ENCODE measurements at regions not wholly inside any gene's neighbourhood (a gene's known extent, or its start where the extent isn't known, plus 50 kb on each side); places are given as distances from the start of the nearest gene placed in this dataset.

GRCh38 chr16:75913958-75914357 is 187.7 kb upstream of the CPHXL start:
- ChIA-PET POLR2A (no interaction called here), CTCF (no interaction called here)
- H3K4me1 Mint-ChIP-seq: no peaks in the 10 kb centered on the region
- H3K9me3 ChIP-seq (ENCODE audit: control extremely low read depth in 1 of 3, control insufficient read depth in 2 of 3, insufficient read depth in 1 of 3, low read length in 2 of 3): no peaks in the 10 kb centered on the region
- H3K79me2 ChIP-seq (ENCODE audit: control insufficient read depth, insufficient read depth, low read length): no peaks in the 10 kb centered on the region
- H3K27ac ChIP-seq (ENCODE audit: low read length in 2 of 2): no peak overlapping the region
- TF ChIP-seq EZH2 (IDR thresholded peaks at IDR 0.05; ENCODE audit: borderline replicate concordance, insufficient read depth, low read depth, low read length, poor library complexity, severe bottlenecking) (no peak), CTCF (IDR thresholded peaks at IDR 0.05) (no peak)
- no peaks in the 10 kb centered on the region for H3K36me3 ChIP-seq (replicated peaks in 1 of 2; ENCODE audit: control extremely low read depth in 1 of 2, control insufficient read depth in 1 of 2, extremely low read depth in 1 of 2, insufficient read depth in 2 of 2, low read length in 1 of 2)
- H3K4me3 Mint-ChIP-seq: no peak overlapping the region
- H2AFZ ChIP-seq (ENCODE audit: insufficient read depth, low read depth, low read length, poor library complexity, severe bottlenecking): no peak overlapping the region
- intact Hi-C loops (cut with micrococcal nuclease): no loop called here
- H3K27ac Mint-ChIP-seq: no peak overlapping the region
- no peak overlapping the region for H3K4me2 ChIP-seq (replicated peaks; ENCODE audit: low read depth, low read length, poor library complexity, severe bottlenecking)
- no CpG with 5 or more reads among the region's 1 CpG for WGBS (ENCODE audit: insufficient coverage)
- peaks cover 3% of the 10 kb centered on the region for H3K27me3 Mint-ChIP-seq
- H4K20me1 ChIP-seq (ENCODE audit: control insufficient read depth, insufficient read depth, low read length, poor library complexity, severe bottlenecking): no peaks in the 10 kb centered on the region
- ATAC-seq (ENCODE audit: low read depth): no peak
- H3K4me1 ChIP-seq (ENCODE audit: control insufficient read depth in 2 of 2, insufficient read depth in 2 of 2, low read length in 2 of 2): no peaks in the 10 kb centered on the region
- H3K27me3 ChIP-seq (replicated peaks in 1 of 4; ENCODE audit: control extremely low read depth in 1 of 4, control insufficient read depth in 3 of 4, insufficient read depth in 4 of 4, low read length in 3 of 4): no peaks in the 10 kb centered on the region
- no peak for DNase-seq
- H3K9ac ChIP-seq (ENCODE audit: low read length): no peak overlapping the region
- H3K4me3 ChIP-seq (ENCODE audit: control extremely low read depth in 1 of 5, extremely low read depth in 1 of 5, insufficient read depth in 1 of 5, low read depth in 2 of 5, low read length in 4 of 5): no peak overlapping the region
- H3K9me3 Mint-ChIP-seq (ENCODE audit: insufficient read depth): no peaks in the 10 kb centered on the region

DNA sequence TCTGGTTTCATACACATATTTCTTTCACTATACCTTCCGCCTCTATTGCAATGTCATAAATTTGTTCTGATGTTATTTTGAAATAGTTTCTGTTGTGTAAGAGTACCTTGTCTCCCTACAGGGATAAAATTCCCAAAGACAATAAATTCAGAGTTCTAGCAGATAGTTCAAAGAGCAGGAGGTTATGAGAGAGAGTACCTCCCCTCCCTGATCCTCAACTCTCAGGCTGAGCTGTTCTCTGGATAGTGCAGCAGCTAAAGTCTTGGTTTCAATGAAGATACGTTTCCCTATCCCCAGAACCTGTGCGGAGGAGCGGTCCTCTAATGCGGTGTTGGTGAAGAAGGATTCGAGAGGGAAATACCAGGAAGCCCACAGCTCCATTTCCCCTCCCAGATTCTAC is 190.2 kb upstream of the CPHXL start:
- no peak overlapping the region for H3K4me2 ChIP-seq (replicated peaks; ENCODE audit: low read depth, low read length, poor library complexity, severe bottlenecking)
- no peak for DNase-seq
- no peak overlapping the region for H3K27ac Mint-ChIP-seq
- H3K9me3 Mint-ChIP-seq (ENCODE audit: insufficient read depth): no peaks in the 10 kb centered on the region
- no peak overlapping the region for H3K9ac ChIP-seq (ENCODE audit: low read length)
- TF ChIP-seq EZH2 (IDR thresholded peaks at IDR 0.05; ENCODE audit: borderline replicate concordance, insufficient read depth, low read depth, low read length, poor library complexity, severe bottlenecking) (no peak), CTCF (IDR thresholded peaks at IDR 0.05) (no peak)
- no peaks in the 10 kb centered on the region for H3K27me3 Mint-ChIP-seq
- H3K36me3 ChIP-seq (replicated peaks in 1 of 2; ENCODE audit: control extremely low read depth in 1 of 2, control insufficient read depth in 1 of 2, extremely low read depth in 1 of 2, insufficient read depth in 2 of 2, low read length in 1 of 2): no peaks in the 10 kb centered on the region
- H4K20me1 ChIP-seq (ENCODE audit: control insufficient read depth, insufficient read depth, low read length, poor library complexity, severe bottlenecking): no peaks in the 10 kb centered on the region
- no CpG with 5 or more reads among the region's 6 CpGs for WGBS (ENCODE audit: insufficient coverage)
- no peaks in the 10 kb centered on the region for H3K9me3 ChIP-seq (ENCODE audit: control extremely low read depth in 1 of 3, control insufficient read depth in 2 of 3, insufficient read depth in 1 of 3, low read length in 2 of 3)
- H3K4me1 Mint-ChIP-seq: no peaks in the 10 kb centered on the region
- H3K27ac ChIP-seq (ENCODE audit: low read length in 2 of 2): no peak overlapping the region
- no peaks in the 10 kb centered on the region for H3K4me1 ChIP-seq (ENCODE audit: control insufficient read depth in 2 of 2, insufficient read depth in 2 of 2, low read length in 2 of 2)
- H3K27me3 ChIP-seq (replicated peaks in 1 of 4; ENCODE audit: control extremely low read depth in 1 of 4, control insufficient read depth in 3 of 4, insufficient read depth in 4 of 4, low read length in 3 of 4): no peaks in the 10 kb centered on the region
- CTCF ChIA-PET: no interaction called here
- H3K4me3 Mint-ChIP-seq: no peak overlapping the region
- H3K79me2 ChIP-seq (ENCODE audit: control insufficient read depth, insufficient read depth, low read length): no peaks in the 10 kb centered on the region
- POLR2A ChIA-PET: no interaction called here
- H3K4me3 ChIP-seq (ENCODE audit: control extremely low read depth in 1 of 5, extremely low read depth in 1 of 5, insufficient read depth in 1 of 5, low read depth in 2 of 5, low read length in 4 of 5): no peak overlapping the region
- intact Hi-C loops (cut with micrococcal nuclease): no loop called here
- no peak for ATAC-seq (ENCODE audit: low read depth)
- H2AFZ ChIP-seq (ENCODE audit: insufficient read depth, low read depth, low read length, poor library complexity, severe bottlenecking): no peak overlapping the region

Measured in B cell (primary cell).